ENCODE measurements at regions not wholly inside any gene's neighbourhood (a gene's known extent, or its start where the extent isn't known, plus 50 kb on each side); places are given as distances from the start of the nearest gene placed in this dataset.

DNA sequence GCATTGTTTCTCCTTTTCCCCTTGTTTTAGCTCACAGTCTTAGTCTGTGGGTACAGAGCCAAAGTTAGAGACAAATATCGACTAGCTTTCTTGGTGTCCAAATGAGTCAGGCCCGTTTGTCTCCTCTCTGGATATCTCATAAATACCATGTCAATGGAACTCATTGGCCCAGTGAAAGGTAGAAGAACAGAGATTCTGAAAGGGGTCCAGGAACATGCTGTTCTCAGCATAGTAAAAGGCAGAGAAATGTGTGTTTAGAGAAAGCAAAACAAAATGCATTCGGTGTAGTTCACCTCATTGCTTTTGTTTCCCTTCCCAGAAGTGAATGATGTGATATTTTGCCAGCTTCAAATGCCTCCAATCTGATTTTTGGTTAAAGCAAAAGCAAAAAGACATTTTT is 238.6 kb upstream of the SLC8A1 start:
- no peak for DNase-seq (ENCODE audit: low read depth)

DNA sequence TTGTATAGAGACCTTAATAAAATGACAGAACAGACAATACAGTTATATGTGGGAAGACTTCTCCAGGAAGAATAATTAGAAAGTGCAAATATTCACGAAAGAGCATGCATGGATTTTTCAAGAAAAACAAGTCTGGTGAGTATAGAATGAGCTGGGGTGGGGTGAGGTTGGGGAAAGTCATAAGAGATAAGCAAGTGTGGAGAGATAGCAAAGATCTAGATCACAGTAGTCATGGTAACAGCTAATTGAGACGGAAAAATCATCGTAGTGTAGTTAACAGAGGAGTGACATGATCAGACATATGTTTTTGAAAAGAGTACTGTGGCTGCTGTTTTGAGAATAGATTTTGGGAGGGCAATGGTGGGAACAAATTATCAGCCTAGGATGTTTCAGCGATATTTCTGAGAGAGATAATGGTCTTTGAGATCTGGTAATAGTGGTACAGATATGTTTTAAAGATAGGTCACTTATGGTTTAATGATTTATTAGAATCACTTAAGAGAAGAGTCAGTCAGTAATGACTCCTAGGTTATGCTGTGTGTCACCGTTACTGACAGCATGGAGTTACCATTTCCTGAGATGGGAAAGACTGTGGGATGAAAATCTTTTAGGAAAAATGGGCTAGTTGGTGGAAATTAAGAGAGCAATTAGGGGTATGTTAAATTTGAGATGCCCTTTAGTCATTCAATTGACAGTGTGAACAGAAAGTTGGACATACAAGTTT is 248.5 kb upstream of the SLC8A1 start:
- no peak for DNase-seq (ENCODE audit: low read depth)

DNA sequence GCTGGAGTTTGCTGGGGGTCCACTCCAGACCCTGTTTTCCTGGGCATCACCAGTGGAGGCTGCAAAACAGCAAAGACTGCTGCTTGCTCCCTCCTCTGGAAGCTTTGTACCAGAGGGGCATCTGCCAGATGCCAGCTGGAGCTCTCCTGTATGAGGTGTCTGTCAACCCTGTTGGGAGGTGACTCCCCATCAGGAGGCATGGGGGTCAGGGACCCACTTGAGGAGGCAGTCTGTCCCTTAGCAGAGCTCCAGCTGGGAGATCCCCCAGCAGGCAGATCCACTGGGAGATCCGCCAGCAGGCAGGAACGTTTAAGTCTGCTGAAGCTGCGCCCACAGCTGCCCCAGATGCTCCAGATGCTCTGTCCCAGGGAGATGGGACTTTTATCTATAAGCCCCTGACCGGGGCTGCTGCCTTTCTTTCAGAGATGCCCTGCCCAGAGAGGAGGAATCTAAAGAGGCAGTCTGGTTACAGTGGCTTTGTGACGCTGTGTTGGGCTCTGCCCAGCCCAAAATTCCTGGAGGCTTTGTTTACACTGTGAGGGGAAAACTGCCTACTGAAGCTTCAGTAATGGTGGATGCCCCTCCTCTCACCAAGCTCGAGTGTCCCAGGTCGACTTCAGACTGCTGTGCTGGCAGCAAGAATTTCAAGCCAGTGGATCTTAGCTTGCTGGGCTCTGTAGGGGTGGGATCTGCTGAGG is 260.5 kb upstream of the SLC8A1 start:
- DNase-seq (ENCODE audit: low read depth) = peak; percentile 15

DNA sequence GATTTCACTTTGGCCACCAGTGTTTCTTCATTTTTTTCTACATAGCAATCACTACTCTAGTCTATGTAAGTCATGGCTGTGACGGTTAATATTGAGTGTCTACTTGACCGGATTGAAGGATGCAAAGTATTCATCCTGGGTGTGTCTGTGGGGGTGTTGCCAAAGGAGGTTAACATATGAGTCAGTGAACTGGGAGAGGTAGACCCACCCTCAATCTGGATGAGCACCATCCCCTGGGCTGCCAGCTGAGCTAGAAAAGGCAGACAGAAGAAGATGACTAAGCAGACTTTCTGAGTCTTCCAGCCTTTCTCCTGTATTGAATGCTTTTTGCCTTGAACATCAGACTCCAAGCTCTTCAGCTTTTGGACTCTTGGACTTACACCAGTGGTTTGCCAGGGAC is 265.0 kb upstream of the SLC8A1 start:
- DNase-seq (ENCODE audit: low read depth) = peak; percentile 59

DNA sequence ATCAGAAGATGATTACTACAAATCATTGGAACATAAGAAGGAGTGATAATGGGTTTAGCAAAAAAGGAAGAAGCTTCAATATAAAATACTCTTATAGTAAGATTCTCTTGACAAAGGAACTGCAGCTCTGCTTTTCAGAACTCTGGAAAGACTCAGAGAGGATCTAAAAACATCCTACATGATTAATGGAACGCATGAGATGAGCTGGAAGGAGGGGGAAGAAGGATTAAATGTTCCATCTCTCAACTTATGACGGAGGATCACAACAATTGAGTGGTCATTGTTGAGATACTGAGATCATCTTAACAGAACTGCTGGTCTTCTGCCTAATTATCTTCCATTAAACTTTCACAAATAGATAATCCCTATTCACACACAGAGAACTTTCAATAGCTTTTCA is 267.5 kb upstream of the SLC8A1 start:
- no peak for DNase-seq (ENCODE audit: low read depth)

DNA sequence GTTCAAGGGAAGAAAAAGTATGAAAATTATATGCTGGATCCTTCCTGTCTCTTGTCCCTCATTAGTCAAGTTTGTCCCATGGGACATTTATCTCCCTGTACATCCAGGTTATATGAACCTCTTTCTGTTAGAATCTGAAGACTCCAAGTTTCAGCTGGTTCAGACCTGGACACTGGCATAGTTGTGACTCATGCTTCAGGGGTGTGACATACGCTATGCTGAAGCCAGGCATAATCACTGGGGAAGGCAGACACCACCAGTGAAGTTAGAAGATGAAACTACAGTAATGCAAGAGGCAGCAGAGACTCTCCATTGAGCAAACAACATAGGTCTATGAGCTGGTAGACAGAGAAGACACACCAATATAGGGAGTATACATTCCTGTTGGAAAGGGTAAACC is 269.7 kb upstream of the SLC8A1 start:
- peak; percentile 58 for DNase-seq (ENCODE audit: low read depth)

DNA sequence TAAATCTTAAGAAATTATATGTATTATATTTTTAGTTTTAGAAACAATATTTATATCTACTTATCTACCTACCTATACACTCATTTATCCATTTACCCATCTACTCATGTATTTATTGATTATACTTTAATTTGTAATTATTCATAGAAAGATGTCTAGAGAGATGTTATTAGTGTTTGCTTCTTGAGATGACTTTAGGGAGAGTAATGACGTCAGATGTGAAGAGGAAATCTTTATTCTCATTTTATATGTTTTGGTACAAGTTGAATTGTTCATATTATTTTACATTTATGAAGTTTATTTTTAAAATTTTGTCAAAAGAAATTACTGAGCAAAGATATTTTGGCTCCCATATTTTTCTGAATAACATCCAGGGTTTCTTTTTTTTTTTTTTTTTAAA is 271.3 kb upstream of the SLC8A1 start:
- no peak for DNase-seq (ENCODE audit: low read depth)

DNA sequence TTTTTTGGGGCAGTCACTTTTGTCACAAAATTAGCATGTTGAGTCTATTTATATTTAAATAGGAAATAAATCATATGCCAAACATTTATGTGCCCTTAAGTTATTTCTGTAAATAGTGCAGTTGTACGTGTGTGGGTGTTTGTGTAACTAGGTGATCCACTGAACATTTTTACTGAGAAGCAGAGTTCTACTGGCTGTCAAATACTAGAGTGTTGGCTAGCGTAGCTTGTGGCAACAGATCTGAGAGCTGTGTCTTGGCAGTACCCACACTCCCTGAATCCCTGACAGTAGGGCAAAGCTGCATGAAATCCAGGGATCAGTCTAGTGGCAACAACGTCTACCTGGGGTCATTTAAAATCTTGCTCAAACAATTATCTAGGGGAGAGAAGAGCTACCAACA is 273.1 kb upstream of the SLC8A1 start:
- no peak for DNase-seq (ENCODE audit: low read depth)

DNA sequence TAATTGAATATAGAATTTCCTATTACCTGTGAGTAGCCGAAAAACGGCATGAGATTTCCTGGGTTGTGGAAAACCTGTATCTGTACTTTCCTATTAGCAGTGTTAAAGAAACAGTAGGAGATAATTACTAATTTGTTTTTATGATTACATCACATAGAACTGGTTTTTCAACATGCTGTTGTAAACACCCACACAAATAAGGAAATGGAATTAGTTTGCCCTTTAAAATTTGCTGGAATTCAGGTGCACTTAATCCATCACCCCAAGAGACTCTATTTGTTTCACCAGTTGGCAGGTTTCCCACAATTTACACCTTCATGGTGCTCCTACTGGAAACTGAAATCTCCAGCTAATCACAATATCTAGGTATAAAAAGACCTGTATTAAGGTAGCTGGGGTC is 274.1 kb upstream of the SLC8A1 start:
- DNase-seq (ENCODE audit: low read depth) = no peak

DNA sequence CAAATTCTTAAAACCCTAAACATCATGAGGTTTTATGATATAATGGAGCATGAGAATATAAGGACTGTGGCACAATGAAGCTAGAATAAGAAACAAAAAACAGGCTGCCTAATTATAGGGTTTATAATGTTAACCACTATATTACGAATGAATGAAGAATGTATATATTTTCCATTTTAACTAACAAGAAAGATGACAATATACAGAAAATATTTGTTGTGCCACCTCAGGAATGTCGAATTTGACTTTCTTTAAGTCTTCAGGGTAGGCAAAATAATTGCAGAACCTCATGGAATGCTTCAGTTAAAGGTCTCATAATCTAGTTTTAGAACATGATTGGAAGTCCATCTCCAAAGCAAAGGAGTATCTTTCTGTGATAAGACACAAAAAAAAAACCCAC is 282.9 kb upstream of the SLC8A1 start:
- DNase-seq (ENCODE audit: low read depth) = peak; percentile 72

DNA sequence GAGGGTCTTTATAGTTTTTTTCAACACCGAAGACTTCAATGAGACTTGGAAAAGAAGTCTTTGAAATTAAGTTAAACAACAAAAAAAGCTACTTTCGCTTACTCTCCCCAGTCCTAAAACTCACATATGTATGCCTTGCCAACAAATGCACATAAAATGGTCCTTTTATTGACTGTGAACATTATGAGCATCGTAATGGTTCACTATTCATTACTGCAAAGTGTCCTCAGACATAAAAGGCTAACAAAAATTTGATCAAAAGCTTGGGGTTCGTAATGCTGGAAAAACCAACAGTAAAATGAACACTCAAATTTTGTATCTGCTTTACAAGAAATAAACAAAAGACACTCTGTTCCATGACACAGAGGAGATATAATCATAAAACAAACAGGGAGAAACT is 285.3 kb upstream of the SLC8A1 start:
- no peak for DNase-seq (ENCODE audit: low read depth)

DNA sequence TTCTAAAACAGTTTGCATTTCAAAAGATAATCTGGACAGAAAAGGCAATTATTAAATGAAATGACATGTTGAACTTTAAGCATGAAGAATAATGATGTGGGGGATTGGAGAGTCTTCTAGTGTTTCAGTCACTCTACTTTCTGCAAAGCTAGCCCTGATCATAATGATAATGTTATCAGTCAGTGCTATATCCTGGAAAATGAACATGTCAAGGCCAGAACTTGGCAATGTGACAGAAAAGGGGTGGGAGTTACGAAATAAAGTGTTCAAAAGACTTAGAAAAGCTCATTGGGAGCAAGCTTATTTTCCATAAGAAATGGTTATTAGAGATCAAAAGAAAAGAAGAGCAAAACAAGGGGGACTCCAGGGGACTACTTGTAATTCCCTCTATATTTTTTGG is 288.5 kb upstream of the SLC8A1 start:
- DNase-seq (ENCODE audit: low read depth) = no peak

DNA sequence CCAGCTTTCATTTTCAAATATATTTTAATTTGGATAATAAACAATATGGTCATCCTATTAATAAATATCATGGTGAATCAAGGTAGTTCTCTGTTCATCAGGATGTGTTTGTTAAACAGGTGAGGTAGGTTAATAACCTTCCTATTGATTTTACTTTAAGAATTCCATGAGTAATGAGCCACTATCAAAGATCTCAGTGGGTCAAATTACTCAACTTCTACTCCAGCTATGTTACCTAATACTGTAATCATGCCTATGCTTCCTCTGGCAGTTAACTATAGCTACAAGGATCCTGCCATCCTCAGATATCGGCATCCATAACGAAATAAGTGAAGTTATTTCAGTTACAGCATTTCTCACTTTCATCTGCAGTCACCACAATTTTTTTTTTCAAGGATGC is 289.6 kb upstream of the SLC8A1 start:
- peak; percentile 11 for DNase-seq (ENCODE audit: low read depth)

DNA sequence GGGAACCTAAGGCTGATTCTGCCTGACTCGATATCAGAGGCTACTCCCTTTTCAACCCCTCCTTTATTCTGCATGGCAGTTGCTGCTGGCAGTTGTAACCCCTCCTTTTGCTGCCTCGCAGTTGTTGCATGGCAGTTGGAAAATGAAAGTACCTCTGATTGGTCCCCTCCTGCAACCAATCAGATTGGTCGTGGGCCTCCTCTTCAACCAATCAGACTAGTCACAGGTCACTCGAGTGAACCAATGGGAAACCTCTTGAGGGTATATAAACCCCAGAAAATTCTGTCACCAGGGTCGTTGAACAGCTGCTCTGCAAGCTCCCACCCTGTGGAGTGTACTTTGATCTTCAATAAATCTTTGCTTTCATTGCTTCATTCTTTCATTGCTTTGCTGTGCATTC is 294.3 kb upstream of the SLC8A1 start:
- peak; percentile 73 for DNase-seq (ENCODE audit: low read depth)

DNA sequence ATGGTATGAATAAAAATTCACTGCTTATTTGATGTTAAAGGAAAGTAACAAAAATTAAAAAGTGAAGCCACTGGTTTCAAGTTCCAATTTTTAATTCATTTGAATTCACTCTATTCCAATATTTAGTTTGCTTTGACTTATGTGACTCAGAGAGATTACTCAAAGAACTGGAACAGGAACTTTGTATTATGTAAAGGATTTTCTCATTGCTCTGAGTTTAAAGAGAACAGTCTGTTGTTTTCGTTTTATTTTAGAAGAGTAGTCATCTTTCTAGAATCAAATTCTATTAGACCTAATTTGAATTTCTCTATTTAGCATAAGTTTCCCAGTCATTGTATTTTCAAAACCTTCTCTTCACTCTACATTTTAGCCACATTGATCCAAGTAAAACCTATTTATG is 300.1 kb upstream of the SLC8A1 start:
- no peak for DNase-seq (ENCODE audit: low read depth)

DNA sequence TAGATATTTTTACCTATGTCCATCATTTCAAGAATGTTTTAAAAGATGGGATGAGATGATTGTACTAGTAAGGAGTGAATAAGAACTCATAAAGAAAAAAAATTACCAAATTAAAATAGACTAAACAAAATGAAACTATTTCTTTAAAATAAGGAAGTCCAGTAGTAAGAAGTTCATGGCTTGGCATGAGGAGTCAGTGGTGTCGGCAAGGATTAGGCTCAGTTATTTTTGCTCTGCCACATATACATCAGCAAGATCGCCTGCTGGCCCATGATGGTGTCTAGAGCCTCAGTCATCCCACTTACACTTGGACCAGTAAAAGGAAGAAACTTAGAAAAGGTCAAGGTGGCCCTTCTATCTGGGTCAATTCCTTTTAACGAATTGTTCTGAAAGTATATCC is 300.9 kb upstream of the SLC8A1 start:
- DNase-seq (ENCODE audit: low read depth) = no peak

DNA sequence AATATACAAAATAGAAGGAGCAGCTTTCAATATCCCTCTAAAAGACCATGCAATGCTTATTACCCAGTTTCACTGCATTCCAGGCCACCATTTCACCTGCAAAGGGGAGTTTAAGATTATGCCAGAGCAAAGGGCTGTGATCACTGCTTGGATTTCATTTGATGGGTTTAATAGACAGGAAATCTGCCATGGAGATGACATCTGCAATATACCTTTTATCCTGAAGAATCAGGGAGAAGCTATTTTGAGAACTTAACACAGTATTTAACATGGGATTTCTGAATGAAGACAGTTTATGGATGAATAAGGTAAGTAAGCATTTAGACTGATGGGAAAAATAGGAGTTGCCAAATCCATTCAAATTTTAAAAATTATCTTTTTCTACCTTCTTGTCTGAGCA is 303.0 kb upstream of the SLC8A1 start:
- DNase-seq (ENCODE audit: low read depth) = no peak

DNA sequence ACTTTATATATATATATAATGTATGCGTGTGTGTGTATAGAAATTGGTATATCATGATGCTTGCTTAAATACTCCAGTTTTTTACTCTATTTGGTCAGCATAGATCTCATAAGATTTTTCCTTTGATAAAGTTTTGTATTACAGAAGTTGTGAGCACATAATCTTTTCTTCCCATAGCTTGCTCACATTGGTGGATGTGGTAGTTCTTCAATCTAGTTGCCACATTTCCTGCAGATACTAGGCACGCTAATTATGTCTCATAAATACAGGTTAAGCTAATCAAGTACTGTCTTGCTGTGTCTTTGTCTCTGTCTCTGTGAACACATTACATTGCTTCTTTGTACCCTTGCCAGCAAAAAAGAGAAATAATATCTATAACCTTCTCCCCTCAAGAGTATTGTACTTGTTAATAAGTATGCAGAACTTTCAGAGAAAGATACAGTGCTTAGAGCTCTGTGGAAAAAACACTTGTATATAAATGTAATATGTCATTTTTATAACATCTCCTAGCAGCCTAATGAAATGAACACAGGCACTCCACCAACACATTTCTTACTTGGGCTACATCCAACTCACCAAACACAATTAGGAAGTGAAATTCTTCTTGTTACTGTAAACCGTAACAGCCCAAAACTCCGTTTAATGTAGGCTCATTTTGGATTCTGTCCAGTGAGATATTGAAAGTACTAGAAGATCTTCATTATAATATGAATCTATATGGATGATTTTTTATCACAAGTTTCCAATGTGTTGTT is 306.7 kb upstream of the SLC8A1 start:
- no peak for DNase-seq (ENCODE audit: low read depth)

DNA sequence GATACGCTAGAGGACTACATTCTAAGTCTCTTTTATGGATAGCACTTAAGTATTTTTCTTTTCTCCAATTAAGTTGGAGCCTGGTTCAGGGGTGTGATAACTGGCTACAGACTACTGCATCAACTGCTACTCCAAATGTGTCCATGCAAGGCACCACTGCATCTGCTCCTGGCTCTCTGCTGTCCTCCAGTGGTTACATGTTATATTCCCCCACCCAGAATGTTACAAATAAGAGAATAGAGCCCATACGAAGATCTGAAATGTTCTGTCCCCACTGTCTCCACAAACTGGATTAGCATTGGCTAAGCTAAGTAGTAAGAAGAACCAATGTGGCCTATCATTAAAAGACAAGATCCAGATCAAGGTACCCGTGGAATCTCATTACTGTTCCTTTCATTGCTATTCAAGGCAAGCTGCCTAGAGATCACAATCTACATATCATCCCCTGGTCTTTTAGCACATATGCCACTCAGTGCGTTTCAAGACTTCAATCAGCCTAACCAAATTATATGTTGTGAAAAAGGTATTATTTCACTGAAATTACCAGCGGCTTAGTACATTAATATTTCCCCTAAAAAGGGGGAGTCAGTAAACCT is 308.3 kb upstream of the SLC8A1 start:
- DNase-seq (ENCODE audit: low read depth) = peak; percentile 54

DNA sequence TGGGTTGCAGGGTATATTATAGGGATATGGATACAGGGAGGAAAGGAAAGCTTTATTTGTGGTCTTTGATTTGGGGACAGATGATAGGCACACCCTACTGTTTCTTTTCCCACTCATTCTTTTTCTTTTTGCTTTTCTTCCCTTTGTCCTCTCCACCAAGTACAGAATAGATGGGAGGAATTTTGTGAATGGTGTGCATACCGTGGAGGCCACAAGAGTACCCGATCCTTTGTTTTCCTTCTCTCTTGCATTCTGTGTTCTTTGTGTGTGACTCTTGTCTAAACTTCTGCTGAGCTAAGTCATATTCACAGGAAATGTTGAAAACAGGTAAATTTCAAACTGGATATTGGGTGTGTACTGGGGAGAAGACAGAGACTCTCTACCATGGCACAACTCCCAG is 321.4 kb upstream of the SLC8A1 start:
- no peak for DNase-seq (ENCODE audit: low read depth)

DNA sequence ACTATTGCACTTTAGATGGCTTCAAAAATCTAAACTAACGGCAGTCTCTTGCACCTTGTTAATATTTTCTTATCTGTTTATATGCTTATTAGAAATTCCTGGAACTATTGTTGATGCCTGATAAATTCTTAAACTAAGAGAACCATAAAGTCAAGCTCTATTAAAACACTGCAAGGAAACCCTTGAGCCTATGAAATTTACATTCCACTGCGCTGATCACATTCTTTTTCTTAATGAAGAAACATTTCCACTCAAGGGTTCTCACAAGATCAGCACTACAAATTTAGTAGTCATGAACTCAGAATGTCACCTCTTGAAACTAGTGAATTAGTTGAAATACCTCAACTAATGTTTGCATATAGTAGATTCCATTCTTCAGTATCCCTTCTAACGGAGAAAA is 331.8 kb upstream of the SLC8A1 start:
- no peak for DNase-seq (ENCODE audit: low read depth)

DNA sequence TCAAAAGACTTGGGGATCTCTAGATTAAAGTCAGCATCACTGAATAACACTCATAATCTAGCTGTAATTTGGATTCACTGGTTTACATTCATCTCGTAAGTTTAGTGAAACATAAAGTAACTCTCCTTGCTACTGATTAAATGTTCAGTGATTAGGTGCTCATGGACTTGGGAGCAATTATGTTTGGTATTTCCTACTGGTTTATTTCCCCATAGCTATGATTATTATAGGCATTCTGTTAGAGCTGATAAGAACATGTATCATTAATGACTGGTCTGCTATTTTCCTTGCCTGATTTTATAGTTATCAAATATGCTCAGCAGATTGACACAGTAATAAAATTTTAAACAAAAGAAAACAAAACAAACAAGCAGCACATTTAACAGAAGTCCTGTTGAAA is 334.7 kb upstream of the SLC8A1 start:
- no peak for DNase-seq (ENCODE audit: low read depth)

DNA sequence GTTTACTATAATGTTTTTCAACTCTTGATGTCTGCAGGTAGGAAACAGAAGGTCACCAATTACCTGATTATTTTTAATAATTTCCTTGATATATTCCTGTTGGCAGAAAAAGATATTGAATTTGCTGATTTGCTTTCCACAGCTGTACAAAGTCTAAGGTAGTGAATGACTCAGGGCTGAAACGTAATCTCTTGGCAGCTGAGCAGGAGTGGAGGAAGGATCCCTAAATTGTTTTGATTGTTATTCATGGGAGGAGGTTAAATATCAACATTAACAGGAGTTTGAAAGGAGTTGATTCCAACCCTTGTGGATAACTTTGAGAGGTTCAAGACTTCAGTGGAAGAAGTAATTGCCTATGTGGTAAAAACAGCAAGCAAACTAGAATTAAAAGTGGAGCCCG is 345.2 kb upstream of the SLC8A1 start:
- DNase-seq (ENCODE audit: low read depth) = peak; percentile 19
